Keratinocyte (primary cell): ENCODE measurements at regions not wholly inside any gene's neighbourhood (a gene's known extent, or its start where the extent isn't known, plus 50 kb on each side); places are given as distances from the start of the nearest gene placed in this dataset.

ENCODE experiments used
- DNase-seq: peaks from one replicate; pipeline ENCODE4 v3.0.0-alpha.2; 2011; ENCODE audit warnings: low read depth, missing footprints, low spot score
- FAIRE-seq: peaks from 2 replicates; lab custom pipeline; 2011; peaks lifted over from hg19 to GRCh38; lab: Jason Lieb, UNC
- H2AFZ ChIP-seq: 2 replicates; pipeline ENCODE4 v1.6.0; 2012; ENCODE audit warnings: low read length, control low read depth, inconsistent platforms; ENCODE audit not compliant: control insufficient read depth
- H3K27ac ChIP-seq: 2 replicates; pipeline ENCODE4 v1.5.1; 2011; ENCODE audit warnings: low read length; ENCODE audit not compliant: control insufficient read depth, insufficient read depth
- H3K27me3 ChIP-seq: 3 replicates; pipeline ENCODE4 v1.6.0; 2011; ENCODE audit warnings: low read length; ENCODE audit not compliant: control insufficient read depth, insufficient read depth; ENCODE audit errors: extremely low read depth
- H3K36me3 ChIP-seq, 2 experiments: 2 replicates in 1 of 2; 3 replicates in 1 of 2; pipeline ENCODE4 v1.5.1; 2011; ENCODE audit warnings: low read length in 2 of 2, mild to moderate bottlenecking in 1 of 2; ENCODE audit not compliant: control insufficient read depth in 2 of 2, insufficient read depth in 2 of 2; ENCODE audit errors: extremely low read depth in 1 of 2
- H3K4me1 ChIP-seq: 3 replicates; pipeline ENCODE4 v1.5.1; 2011; ENCODE audit warnings: low read length; ENCODE audit not compliant: control insufficient read depth, insufficient read depth; ENCODE audit errors: extremely low read depth
- H3K4me2 ChIP-seq: 3 replicates; pipeline ENCODE4 v1.6.0; 2011; ENCODE audit warnings: low read depth, low read length; ENCODE audit not compliant: control insufficient read depth, insufficient read depth; ENCODE audit errors: extremely low read depth
- H3K4me3 ChIP-seq, 3 experiments: fragments of 200-600 bp in 1 of 3; sonication (generic) in 1 of 3; 2 replicates in 2 of 3; 3 replicates in 1 of 3; pipeline ENCODE4 v1.5.1; 2011 to 2016; ENCODE audit warnings: low read length in 3 of 3, mild to moderate bottlenecking in 3 of 3, control low read depth in 2 of 3, inconsistent platforms in 1 of 3, low read depth in 1 of 3, mixed read lengths in 1 of 3, mixed run types in 1 of 3, moderate library complexity in 1 of 3; ENCODE audit not compliant: control insufficient read depth in 2 of 3, insufficient read depth in 2 of 3; ENCODE audit errors: extremely low read depth in 1 of 3
- H3K79me2 ChIP-seq: 2 replicates; pipeline ENCODE4 v1.6.0; 2012; ENCODE audit warnings: low read length; ENCODE audit not compliant: control insufficient read depth, insufficient read depth
- H3K9ac ChIP-seq: 3 replicates; pipeline ENCODE4 v1.6.0; 2011; ENCODE audit warnings: low read length; ENCODE audit not compliant: control insufficient read depth, insufficient read depth; ENCODE audit errors: extremely low read depth
- H3K9me1 ChIP-seq: 3 replicates; pipeline ENCODE4 v1.6.0; 2011; ENCODE audit warnings: low read length; ENCODE audit not compliant: control insufficient read depth, insufficient read depth; ENCODE audit errors: extremely low read depth
- H3K9me3 ChIP-seq: 2 replicates; pipeline ENCODE4 v1.5.1; 2012; ENCODE audit warnings: low read depth, low read length; ENCODE audit not compliant: control insufficient read depth
- H4K20me1 ChIP-seq: 3 replicates; pipeline ENCODE4 v1.6.0; 2011; ENCODE audit warnings: low read length; ENCODE audit not compliant: control insufficient read depth, insufficient read depth; ENCODE audit errors: extremely low read depth
- EZH2 ChIP-seq: IDR thresholded peaks from one replicate; pipeline ENCODE4 v1.6.1; 2012; ENCODE audit warnings: inconsistent platforms, mild to moderate bottlenecking, low read length, moderate library complexity
- dilution Hi-C: fragments of 300-500 bp; cut with MboI; formaldehyde crosslinking; loops from one replicate; pipeline ENCODE4 v1.7.0; 2020; ENCODE audit warnings: low sequenced_read_pairs; ENCODE audit not compliant: extremely low pct_ligation_motif_present
- TF ChIP-seq, protein P1 (sequence below), 3 experiments: IDR thresholded peaks in 1 of 3; conservative IDR thresholded peaks in 1 of 3; optimal IDR thresholded peaks in 1 of 3; 2 replicates in 2 of 3; 3 replicates in 1 of 3; pipeline versions ENCODE3 to v1.5.1; 2011; ENCODE audit warnings: low read length in 3 of 3, mild to moderate bottlenecking in 3 of 3, moderate library complexity in 2 of 3, control low read depth in 1 of 3, inconsistent platforms in 1 of 3; ENCODE audit not compliant: insufficient read depth in 2 of 3; ENCODE audit errors: extremely low read depth in 1 of 3

- Histone ChIP-seq H3K36me3 (no peaks in the 10 kb centered on the region), H3K4me2 (no peak overlapping the region), H3K27me3 (no peaks in the 10 kb centered on the region), H3K9me1 (no peaks in the 10 kb centered on the region), H3K4me1 (no peaks in the 10 kb centered on the region), H3K9ac (no peak overlapping the region), H4K20me1 (no peaks in the 10 kb centered on the region), H3K27ac (no peak overlapping the region), H3K4me3 (no peak overlapping the region), H2AFZ (no peak overlapping the region), H3K9me3 (no peaks in the 10 kb centered on the region), H3K79me2 (no peaks in the 10 kb centered on the region)
- TF ChIP-seq, protein P1, sequence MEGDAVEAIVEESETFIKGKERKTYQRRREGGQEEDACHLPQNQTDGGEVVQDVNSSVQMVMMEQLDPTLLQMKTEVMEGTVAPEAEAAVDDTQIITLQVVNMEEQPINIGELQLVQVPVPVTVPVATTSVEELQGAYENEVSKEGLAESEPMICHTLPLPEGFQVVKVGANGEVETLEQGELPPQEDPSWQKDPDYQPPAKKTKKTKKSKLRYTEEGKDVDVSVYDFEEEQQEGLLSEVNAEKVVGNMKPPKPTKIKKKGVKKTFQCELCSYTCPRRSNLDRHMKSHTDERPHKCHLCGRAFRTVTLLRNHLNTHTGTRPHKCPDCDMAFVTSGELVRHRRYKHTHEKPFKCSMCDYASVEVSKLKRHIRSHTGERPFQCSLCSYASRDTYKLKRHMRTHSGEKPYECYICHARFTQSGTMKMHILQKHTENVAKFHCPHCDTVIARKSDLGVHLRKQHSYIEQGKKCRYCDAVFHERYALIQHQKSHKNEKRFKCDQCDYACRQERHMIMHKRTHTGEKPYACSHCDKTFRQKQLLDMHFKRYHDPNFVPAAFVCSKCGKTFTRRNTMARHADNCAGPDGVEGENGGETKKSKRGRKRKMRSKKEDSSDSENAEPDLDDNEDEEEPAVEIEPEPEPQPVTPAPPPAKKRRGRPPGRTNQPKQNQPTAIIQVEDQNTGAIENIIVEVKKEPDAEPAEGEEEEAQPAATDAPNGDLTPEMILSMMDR (optimal IDR thresholded peaks at IDR 0.05 in 1 of 3, IDR thresholded peaks at IDR 0.05 in 1 of 3, conservative IDR thresholded peaks at IDR 0.05 in 1 of 3; ENCODE audit: extremely low read depth in 1 of 3, insufficient read depth in 2 of 3, low read length in 3 of 3), result no peak
- TF ChIP-seq EZH2, result no peak
- DNase-seq, result no peak
- FAIRE-seq, result no peak
- dilution Hi-C loops, result no loop called here
Measured at GRCh38 chr10:132136689-132137088, 50.1 kb upstream of the DPYSL4 start.
